ENCODE measurements at regions not wholly inside any gene's neighbourhood (a gene's known extent, or its start where the extent isn't known, plus 50 kb on each side); places are given as distances from the start of the nearest gene placed in this dataset.

GRCh38 chr1:115220340-115221270 lies 117.4 kb downstream of the NGF start:
- H3K9me3 ChIP-seq (ENCODE audit: insufficient read depth, low read depth, low read length), result no peaks in the 10 kb centered on the region
- no peak overlapping the region for H3K18ac ChIP-seq (ENCODE audit: low read length)
- no peak overlapping the region for H4K12ac ChIP-seq (ENCODE audit: low read depth, low read length)
- no peak overlapping the region for H2AFZ ChIP-seq (ENCODE audit: insufficient read depth, low read length, poor library complexity)
- peaks cover 5 to 8% of the 10 kb centered on the region in 2 experiments for H3K4me1 ChIP-seq (ENCODE audit: control insufficient read depth in 1 of 2, insufficient read depth in 2 of 2, low read length in 2 of 2)
- H2BK120ac ChIP-seq (ENCODE audit: insufficient read depth, low read length, poor library complexity), result no peak overlapping the region
- H3K9ac ChIP-seq (ENCODE audit: low read length), result no peak overlapping the region
- H3K36me3 ChIP-seq (ENCODE audit: control insufficient read depth in 1 of 2, insufficient read depth in 2 of 2, low read length in 2 of 2), result no peaks in the 10 kb centered on the region
- no peak for DNase-seq
- no peaks in the 10 kb centered on the region for H3K79me2 ChIP-seq (ENCODE audit: control insufficient read depth, insufficient read depth, low read length, poor library complexity)
- no peak overlapping the region for H3K4me2 ChIP-seq (ENCODE audit: low read length)
- no peak overlapping the region for H3K4ac ChIP-seq (ENCODE audit: low read depth, low read length)
- H3K14ac ChIP-seq (ENCODE audit: low read length), result peak overlapping the region; percentile 3
- H2BK12ac ChIP-seq (ENCODE audit: low read length), result no peak overlapping the region
- H4K91ac ChIP-seq (ENCODE audit: low read depth, low read length), result no peak overlapping the region
- H3K23ac ChIP-seq (ENCODE audit: low read length), result no peak overlapping the region
- H3K27me3 ChIP-seq (ENCODE audit: insufficient read depth, low read length), result no peaks in the 10 kb centered on the region
- peaks cover 5% of the 10 kb centered on the region for H3K79me1 ChIP-seq (ENCODE audit: low read length)
- H2AK5ac ChIP-seq (ENCODE audit: low read length), result peak overlapping the region; percentile 13
- H4K8ac ChIP-seq (ENCODE audit: low read depth, low read length), result peak overlapping the region; percentile 32
- no peak overlapping the region for H3K4me3 ChIP-seq (ENCODE audit: low read depth, low read length)
- no peak overlapping the region for H3K27ac ChIP-seq (ENCODE audit: low read depth, low read length)
- WGBS (ENCODE audit: extremely low coverage, insufficient coverage, insufficient read length), result 100% methylated on average over 2 of the region's 17 CpGs
- H2BK5ac ChIP-seq (ENCODE audit: low read depth, low read length, poor library complexity), result no peak overlapping the region

GRCh38 chr1:115219927-115220326 lies 118.1 kb downstream of the NGF start:
- Histone ChIP-seq H2AFZ (ENCODE audit: insufficient read depth, low read length, poor library complexity) (no peak overlapping the region), H4K8ac (ENCODE audit: low read depth, low read length) (no peak overlapping the region)

GRCh38 chr1:115218699-115219098 lies 119.3 kb downstream of the NGF start:
- Histone ChIP-seq H3K9ac (ENCODE audit: low read length) (no peak overlapping the region), H3K9me3 (ENCODE audit: insufficient read depth, low read depth, low read length) (no peaks in the 10 kb centered on the region), H3K23ac (ENCODE audit: low read length) (no peak overlapping the region), H3K27ac (ENCODE audit: low read depth, low read length) (no peak overlapping the region), H2BK120ac (ENCODE audit: insufficient read depth, low read length, poor library complexity) (no peak overlapping the region), H3K27me3 (ENCODE audit: insufficient read depth, low read length) (no peaks in the 10 kb centered on the region), H3K4me2 (ENCODE audit: low read length) (no peak overlapping the region), H3K14ac (ENCODE audit: low read length) (no peak overlapping the region), H4K12ac (ENCODE audit: low read depth, low read length) (no peak overlapping the region), H3K18ac (ENCODE audit: low read length) (no peak overlapping the region), H2BK12ac (ENCODE audit: low read length) (no peak overlapping the region), H3K4me1 (ENCODE audit: control insufficient read depth in 1 of 2, insufficient read depth in 2 of 2, low read length in 2 of 2) (peaks cover 5 to 8% of the 10 kb centered on the region in 2 experiments), H3K4me3 (ENCODE audit: low read depth, low read length) (no peak overlapping the region), H2AK5ac (ENCODE audit: low read length) (no peak overlapping the region), H3K4ac (ENCODE audit: low read depth, low read length) (no peak overlapping the region), H4K8ac (ENCODE audit: low read depth, low read length) (no peak overlapping the region), H3K79me2 (ENCODE audit: control insufficient read depth, insufficient read depth, low read length, poor library complexity) (no peaks in the 10 kb centered on the region), H2AFZ (ENCODE audit: insufficient read depth, low read length, poor library complexity) (no peak overlapping the region), H4K91ac (ENCODE audit: low read depth, low read length) (no peak overlapping the region), H3K79me1 (ENCODE audit: low read length) (peaks cover 5% of the 10 kb centered on the region), H3K36me3 (ENCODE audit: control insufficient read depth in 1 of 2, insufficient read depth in 2 of 2, low read length in 2 of 2) (no peaks in the 10 kb centered on the region), H2BK5ac (ENCODE audit: low read depth, low read length, poor library complexity) (no peak overlapping the region)
- DNase-seq, result peak in 1 of 2 donors; percentile 23
- no CpG with 5 or more reads among the region's 3 CpGs for WGBS (ENCODE audit: extremely low coverage, insufficient coverage, insufficient read length)

More at GRCh38 chr1:115219927-115220326, 118.1 kb downstream of the NGF start:
- Histone ChIP-seq H3K4me1 (ENCODE audit: control insufficient read depth in 1 of 2, insufficient read depth in 2 of 2, low read length in 2 of 2) (peaks cover 5 to 8% of the 10 kb centered on the region in 2 experiments), H3K9me3 (ENCODE audit: insufficient read depth, low read depth, low read length) (no peaks in the 10 kb centered on the region), H3K79me1 (ENCODE audit: low read length) (peaks cover 5% of the 10 kb centered on the region), H3K79me2 (ENCODE audit: control insufficient read depth, insufficient read depth, low read length, poor library complexity) (no peaks in the 10 kb centered on the region), H3K36me3 (ENCODE audit: control insufficient read depth in 1 of 2, insufficient read depth in 2 of 2, low read length in 2 of 2) (no peaks in the 10 kb centered on the region), H3K4me2 (ENCODE audit: low read length) (no peak overlapping the region), H3K9ac (ENCODE audit: low read length) (no peak overlapping the region), H4K91ac (ENCODE audit: low read depth, low read length) (no peak overlapping the region), H4K12ac (ENCODE audit: low read depth, low read length) (no peak overlapping the region), H3K4me3 (ENCODE audit: low read depth, low read length) (no peak overlapping the region), H3K27me3 (ENCODE audit: insufficient read depth, low read length) (no peaks in the 10 kb centered on the region), H3K14ac (ENCODE audit: low read length) (no peak overlapping the region), H3K23ac (ENCODE audit: low read length) (no peak overlapping the region), H3K4ac (ENCODE audit: low read depth, low read length) (no peak overlapping the region), H3K27ac (ENCODE audit: low read depth, low read length) (no peak overlapping the region), H2AK5ac (ENCODE audit: low read length) (no peak overlapping the region), H2BK5ac (ENCODE audit: low read depth, low read length, poor library complexity) (no peak overlapping the region), H3K18ac (ENCODE audit: low read length) (no peak overlapping the region), H2BK12ac (ENCODE audit: low read length) (no peak overlapping the region), H2BK120ac (ENCODE audit: insufficient read depth, low read length, poor library complexity) (peak overlapping the region; percentile 11)
- no peak for DNase-seq
- WGBS (ENCODE audit: extremely low coverage, insufficient coverage, insufficient read length), result no CpG with 5 or more reads among the region's 6 CpGs

- Histone ChIP-seq H2AFZ (ENCODE audit: insufficient read depth, low read length, poor library complexity) (no peak overlapping the region), H2BK120ac (ENCODE audit: insufficient read depth, low read length, poor library complexity) (no peak overlapping the region), H2AK5ac (ENCODE audit: low read length) (no peak overlapping the region), H3K14ac (ENCODE audit: low read length) (no peak overlapping the region), H2BK12ac (ENCODE audit: low read length) (no peak overlapping the region), H3K4me2 (ENCODE audit: low read length) (no peak overlapping the region), H3K9me3 (ENCODE audit: insufficient read depth, low read depth, low read length) (no peaks in the 10 kb centered on the region), H3K23ac (ENCODE audit: low read length) (no peak overlapping the region), H4K8ac (ENCODE audit: low read depth, low read length) (no peak overlapping the region), H3K79me1 (ENCODE audit: low read length) (peaks cover 2% of the 10 kb centered on the region), H3K27ac (ENCODE audit: low read depth, low read length) (no peak overlapping the region), H3K4me1 (ENCODE audit: control insufficient read depth in 1 of 2, insufficient read depth in 2 of 2, low read length in 2 of 2) (peaks cover 2 to 5% of the 10 kb centered on the region in 2 experiments), H4K12ac (ENCODE audit: low read depth, low read length) (no peak overlapping the region), H4K91ac (ENCODE audit: low read depth, low read length) (no peak overlapping the region), H3K9ac (ENCODE audit: low read length) (no peak overlapping the region), H3K4me3 (ENCODE audit: low read depth, low read length) (no peak overlapping the region), H3K4ac (ENCODE audit: low read depth, low read length) (no peak overlapping the region), H2BK5ac (ENCODE audit: low read depth, low read length, poor library complexity) (no peak overlapping the region), H3K27me3 (ENCODE audit: insufficient read depth, low read length) (no peaks in the 10 kb centered on the region), H3K79me2 (ENCODE audit: control insufficient read depth, insufficient read depth, low read length, poor library complexity) (no peaks in the 10 kb centered on the region), H3K36me3 (ENCODE audit: control insufficient read depth in 1 of 2, insufficient read depth in 2 of 2, low read length in 2 of 2) (no peaks in the 10 kb centered on the region), H3K18ac (ENCODE audit: low read length) (no peak overlapping the region)
- WGBS (ENCODE audit: extremely low coverage, insufficient coverage, insufficient read length), result no CpG with 5 or more reads among the region's 6 CpGs
- no peak for DNase-seq
Measured at GRCh38 chr1:115218034-115218405, 120.0 kb downstream of the NGF start.
